NB4 (cell line): ENCODE measurements at regions not wholly inside any gene's neighbourhood (a gene's known extent, or its start where the extent isn't known, plus 50 kb on each side); places are given as distances from the start of the nearest gene placed in this dataset.

Source experiments
- DNase-seq: peaks from one replicate; pipeline ENCODE4 v3.0.0; 2010; ENCODE audit warnings: low read depth
- H3K4me3 ChIP-seq: one replicate; pipeline ENCODE4 v1.5.1; 2011; ENCODE audit warnings: mild to moderate bottlenecking, low read depth, low read length, moderate library complexity
- MYC ChIP-seq: IDR thresholded peaks from 2 replicates; pipeline ENCODE4 v1.6.1; 2011; ENCODE audit warnings: low read depth, low read length
- POLR2A ChIP-seq: IDR thresholded peaks from 2 replicates; pipeline ENCODE4 v1.6.1; 2011; ENCODE audit warnings: mild to moderate bottlenecking; ENCODE audit not compliant: insufficient read length; ENCODE audit errors: extremely low read depth
- TF ChIP-seq, protein P1 (sequence below): IDR thresholded peaks from 2 replicates; pipeline ENCODE4 v1.6.1; 2011; ENCODE audit warnings: low read depth, low read length
- TF ChIP-seq, protein P2 (sequence below): IDR thresholded peaks from one replicate; pipeline ENCODE4 v1.5.1; 2012; ENCODE audit warnings: low read depth, low read length

DNA sequence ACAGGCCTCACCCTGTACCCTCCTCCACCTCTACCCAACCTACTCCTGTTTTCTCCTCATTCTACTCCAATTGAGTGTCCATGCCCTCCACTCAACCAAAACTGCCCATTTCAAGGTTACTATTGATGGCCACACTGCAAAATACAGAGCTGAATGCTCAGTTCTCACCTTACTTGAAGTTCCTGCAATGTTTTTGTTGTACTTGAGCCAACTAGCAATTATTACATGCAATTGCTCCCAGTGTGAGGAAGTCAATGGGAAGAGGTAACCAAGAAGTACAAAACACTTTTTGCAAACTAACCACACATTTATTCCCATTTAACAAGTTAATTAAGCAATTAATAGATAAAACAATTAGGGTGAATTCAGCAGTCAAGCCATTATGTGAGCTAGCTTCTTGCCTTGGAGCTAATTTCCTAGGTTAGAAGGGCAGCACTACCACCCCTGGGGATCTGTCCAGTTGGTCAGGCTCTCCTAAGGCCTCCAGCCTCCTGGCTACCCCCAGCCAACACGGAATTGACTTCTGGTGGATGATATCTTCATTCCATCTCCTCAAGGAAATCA lies 52.4 kb upstream of the GGTLC1 start:
- TF ChIP-seq, protein P1, sequence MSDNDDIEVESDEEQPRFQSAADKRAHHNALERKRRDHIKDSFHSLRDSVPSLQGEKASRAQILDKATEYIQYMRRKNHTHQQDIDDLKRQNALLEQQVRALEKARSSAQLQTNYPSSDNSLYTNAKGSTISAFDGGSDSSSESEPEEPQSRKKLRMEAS = no peak
- TF ChIP-seq POLR2A (no peak), MYC (no peak)
- TF ChIP-seq, protein P2, sequence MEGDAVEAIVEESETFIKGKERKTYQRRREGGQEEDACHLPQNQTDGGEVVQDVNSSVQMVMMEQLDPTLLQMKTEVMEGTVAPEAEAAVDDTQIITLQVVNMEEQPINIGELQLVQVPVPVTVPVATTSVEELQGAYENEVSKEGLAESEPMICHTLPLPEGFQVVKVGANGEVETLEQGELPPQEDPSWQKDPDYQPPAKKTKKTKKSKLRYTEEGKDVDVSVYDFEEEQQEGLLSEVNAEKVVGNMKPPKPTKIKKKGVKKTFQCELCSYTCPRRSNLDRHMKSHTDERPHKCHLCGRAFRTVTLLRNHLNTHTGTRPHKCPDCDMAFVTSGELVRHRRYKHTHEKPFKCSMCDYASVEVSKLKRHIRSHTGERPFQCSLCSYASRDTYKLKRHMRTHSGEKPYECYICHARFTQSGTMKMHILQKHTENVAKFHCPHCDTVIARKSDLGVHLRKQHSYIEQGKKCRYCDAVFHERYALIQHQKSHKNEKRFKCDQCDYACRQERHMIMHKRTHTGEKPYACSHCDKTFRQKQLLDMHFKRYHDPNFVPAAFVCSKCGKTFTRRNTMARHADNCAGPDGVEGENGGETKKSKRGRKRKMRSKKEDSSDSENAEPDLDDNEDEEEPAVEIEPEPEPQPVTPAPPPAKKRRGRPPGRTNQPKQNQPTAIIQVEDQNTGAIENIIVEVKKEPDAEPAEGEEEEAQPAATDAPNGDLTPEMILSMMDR = no peak
- H3K4me3 ChIP-seq = no peak overlapping the region
- DNase-seq = no peak

DNA sequence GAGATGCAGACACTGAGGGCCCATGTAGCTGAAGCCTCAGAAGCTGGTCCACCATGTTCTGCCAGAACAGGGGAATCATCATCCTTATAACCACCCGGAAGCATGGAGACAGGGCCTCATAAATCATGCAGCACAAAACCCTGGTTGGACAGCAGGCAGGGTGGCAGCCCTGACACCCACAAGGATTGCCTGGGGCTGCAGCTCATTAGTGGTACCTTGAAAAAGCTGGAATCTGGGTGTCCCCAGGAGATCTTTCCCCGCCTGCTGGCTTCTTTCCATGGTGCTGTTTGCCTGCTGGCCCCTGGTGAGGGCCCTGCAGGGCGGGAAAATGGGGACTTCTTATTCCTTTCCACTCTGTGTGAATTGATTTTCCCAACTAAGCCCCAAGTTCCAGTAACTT lies 50.6 kb upstream of the GGTLC1 start:
- TF ChIP-seq, protein P1 = no peak
- no peak for TF ChIP-seq MYC
- TF ChIP-seq POLR2A = no peak
- TF ChIP-seq, protein P2 = no peak
- H3K4me3 ChIP-seq = no peak overlapping the region
- no peak for DNase-seq
